Endothelial cell (in vitro differentiated cells): ENCODE measurements at regions not wholly inside any gene's neighbourhood (a gene's known extent, or its start where the extent isn't known, plus 50 kb on each side); places are given as distances from the start of the nearest gene placed in this dataset.
"Not testable (repeated sequence)": the region's sequence is repeated elsewhere in the genome, so short reads cannot be mapped to it uniquely, and the experiment has no call there.

ENCODE experiments used
- DNase-seq: peaks from one replicate; pipeline ENCODE4 v3.0.0; 2021; ENCODE audit warnings: low spot score
- H3K27ac Mint-ChIP-seq: one replicate; pipeline ENCODE4 v1.8.0; 2021; ENCODE audit warnings: mixed read lengths, inconsistent platforms; ENCODE audit not compliant: unreplicated experiment
- H3K27me3 Mint-ChIP-seq: one replicate; pipeline ENCODE4 v1.8.0; 2021; ENCODE audit warnings: mild to moderate bottlenecking, moderate library complexity, mixed read lengths, inconsistent platforms; ENCODE audit not compliant: unreplicated experiment
- H3K36me3 Mint-ChIP-seq: one replicate; pipeline ENCODE4 v1.8.0; 2021; ENCODE audit warnings: mild to moderate bottlenecking, low read depth, mixed read lengths, inconsistent platforms; ENCODE audit not compliant: unreplicated experiment
- H3K4me1 Mint-ChIP-seq: one replicate; pipeline ENCODE4 v1.8.0; 2021; ENCODE audit warnings: mild to moderate bottlenecking, mixed read lengths, inconsistent platforms; ENCODE audit not compliant: unreplicated experiment
- H3K4me3 Mint-ChIP-seq: one replicate; pipeline ENCODE4 v1.8.0; 2021; ENCODE audit warnings: mild to moderate bottlenecking, mixed read lengths, inconsistent platforms; ENCODE audit not compliant: unreplicated experiment
- H3K9me3 Mint-ChIP-seq: one replicate; pipeline ENCODE4 v1.8.0; 2021; ENCODE audit warnings: mixed read lengths, inconsistent platforms; ENCODE audit not compliant: unreplicated experiment
- TF ChIP-seq, protein P1 (sequence below): fragments of 200-600 bp; sonication (generic); IDR thresholded peaks from one replicate; pipeline ENCODE4 v1.5.0; 2021; ENCODE audit warnings: antibody characterized with exemption; ENCODE audit not compliant: unreplicated experiment

DNA sequence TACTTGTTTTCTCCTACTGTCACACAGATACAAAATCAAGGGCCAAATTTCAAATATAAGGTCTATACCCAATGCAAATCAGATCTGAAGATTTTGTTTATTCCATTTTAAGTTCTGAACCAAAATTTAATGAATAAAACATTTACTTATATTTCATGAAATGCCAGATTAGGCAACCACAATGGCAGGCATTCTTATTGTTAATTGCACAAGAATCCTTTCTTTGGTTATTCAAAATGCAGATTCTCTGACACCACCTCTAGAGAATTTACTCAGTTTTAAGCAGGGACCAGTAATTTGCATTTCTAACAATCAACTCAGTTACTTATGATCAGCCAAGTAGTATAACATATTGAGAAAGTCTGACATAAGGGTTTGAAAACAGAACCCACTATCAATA is 972.4 kb upstream of the ACO1 start:
- no peak for DNase-seq
- Mint-ChIP-seq H3K27ac (no peak overlapping the region), H3K27me3 (peaks cover 2% of the 10 kb centered on the region), H3K4me1 (no peaks in the 10 kb centered on the region), H3K9me3 (no peaks in the 10 kb centered on the region), H3K4me3 (no peak overlapping the region), H3K36me3 (no peaks in the 10 kb centered on the region)
- TF ChIP-seq, protein P1, sequence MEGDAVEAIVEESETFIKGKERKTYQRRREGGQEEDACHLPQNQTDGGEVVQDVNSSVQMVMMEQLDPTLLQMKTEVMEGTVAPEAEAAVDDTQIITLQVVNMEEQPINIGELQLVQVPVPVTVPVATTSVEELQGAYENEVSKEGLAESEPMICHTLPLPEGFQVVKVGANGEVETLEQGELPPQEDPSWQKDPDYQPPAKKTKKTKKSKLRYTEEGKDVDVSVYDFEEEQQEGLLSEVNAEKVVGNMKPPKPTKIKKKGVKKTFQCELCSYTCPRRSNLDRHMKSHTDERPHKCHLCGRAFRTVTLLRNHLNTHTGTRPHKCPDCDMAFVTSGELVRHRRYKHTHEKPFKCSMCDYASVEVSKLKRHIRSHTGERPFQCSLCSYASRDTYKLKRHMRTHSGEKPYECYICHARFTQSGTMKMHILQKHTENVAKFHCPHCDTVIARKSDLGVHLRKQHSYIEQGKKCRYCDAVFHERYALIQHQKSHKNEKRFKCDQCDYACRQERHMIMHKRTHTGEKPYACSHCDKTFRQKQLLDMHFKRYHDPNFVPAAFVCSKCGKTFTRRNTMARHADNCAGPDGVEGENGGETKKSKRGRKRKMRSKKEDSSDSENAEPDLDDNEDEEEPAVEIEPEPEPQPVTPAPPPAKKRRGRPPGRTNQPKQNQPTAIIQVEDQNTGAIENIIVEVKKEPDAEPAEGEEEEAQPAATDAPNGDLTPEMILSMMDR = no peak

DNA sequence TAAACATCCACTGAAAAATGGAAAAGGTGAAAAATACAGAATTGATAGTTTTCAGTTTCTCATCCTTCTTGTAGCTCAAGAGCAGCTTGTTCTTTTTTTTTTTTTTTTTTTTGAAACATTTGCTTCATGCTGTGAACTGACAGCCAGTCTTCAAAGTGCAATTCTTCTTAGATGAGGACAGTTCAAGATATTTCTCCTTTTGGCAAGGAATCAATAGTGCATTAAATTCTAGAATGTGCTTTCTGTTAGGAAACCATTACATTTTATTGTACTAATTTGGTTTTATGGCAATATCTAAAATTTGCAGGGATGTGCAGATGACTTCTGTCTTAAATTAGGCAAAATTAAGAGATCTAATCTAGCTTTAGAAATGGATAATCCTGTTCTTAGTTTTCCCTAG is 969.3 kb upstream of the ACO1 start:
- TF ChIP-seq, protein P1 = no peak
- DNase-seq = no peak
- peaks cover 2% of the 10 kb centered on the region for H3K27me3 Mint-ChIP-seq
- no peaks in the 10 kb centered on the region for H3K9me3 Mint-ChIP-seq
- peaks cover 5% of the 10 kb centered on the region for H3K4me1 Mint-ChIP-seq
- no peak overlapping the region for H3K4me3 Mint-ChIP-seq
- H3K36me3 Mint-ChIP-seq = peaks cover 9% of the 10 kb centered on the region
- no peak overlapping the region for H3K27ac Mint-ChIP-seq

DNA sequence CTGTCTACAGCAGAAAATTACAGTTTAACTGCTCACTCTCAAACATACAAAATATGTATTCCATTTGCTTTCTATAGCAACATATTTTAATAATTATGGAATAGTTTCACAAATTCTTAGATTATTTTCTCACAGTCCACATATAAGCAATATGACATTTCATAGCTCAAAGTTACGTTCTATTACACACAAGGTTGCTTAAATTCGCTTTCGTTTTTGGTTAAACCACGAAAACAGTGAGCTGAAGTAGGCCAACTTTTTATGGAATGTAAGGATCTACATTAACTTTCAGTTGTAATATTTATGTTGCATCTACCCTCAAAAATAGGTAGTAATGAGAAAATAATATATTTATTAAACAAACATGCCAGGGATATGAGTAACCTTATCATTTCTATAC is 966.0 kb upstream of the ACO1 start:
- Mint-ChIP-seq H3K4me3 (no peak overlapping the region), H3K9me3 (no peaks in the 10 kb centered on the region)

DNA sequence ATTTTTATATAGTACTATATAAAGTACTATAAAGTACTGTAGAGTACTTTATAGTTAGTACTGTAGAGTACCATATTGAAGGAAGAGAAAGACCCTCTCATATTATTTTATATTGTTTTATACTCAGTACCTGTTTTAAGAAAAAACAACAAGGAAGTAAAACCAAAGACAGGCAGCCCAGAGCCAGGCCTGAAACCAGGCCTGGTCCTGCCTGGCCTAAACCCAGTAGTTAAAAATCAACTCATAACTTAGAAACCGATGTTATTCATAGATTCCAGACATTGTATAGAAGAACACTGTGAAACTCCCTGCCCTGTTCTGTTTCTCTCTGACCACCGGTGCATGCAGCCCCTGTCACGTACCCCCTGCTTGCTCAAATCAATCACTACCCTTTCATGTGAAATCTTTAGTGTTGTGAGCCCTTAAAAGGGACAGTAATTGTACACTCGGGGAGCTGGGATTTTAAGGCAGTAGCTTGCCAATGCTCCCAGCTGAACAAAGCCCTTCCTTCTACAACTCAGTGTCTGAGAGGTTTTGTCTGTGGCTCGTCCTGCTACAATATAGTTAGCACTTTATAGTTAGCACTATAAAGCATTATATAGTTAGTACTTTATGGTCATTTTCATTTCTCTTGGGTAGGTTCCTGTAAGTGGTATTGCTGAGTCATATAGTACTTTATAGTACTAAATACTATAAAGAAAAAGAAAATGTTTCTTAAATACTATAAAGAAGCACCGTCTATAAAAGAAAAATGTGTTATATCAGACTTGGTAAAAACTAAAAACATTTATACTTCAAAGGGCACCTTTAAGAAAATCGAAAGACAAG is 940.6 kb upstream of the ACO1 start:
- H3K36me3 Mint-ChIP-seq, H3K27ac Mint-ChIP-seq, H3K4me3 Mint-ChIP-seq, DNase-seq, H3K27me3 Mint-ChIP-seq, H3K9me3 Mint-ChIP-seq, H3K4me1 Mint-ChIP-seq: not testable (repeated sequence)

More for the DNA sequence above, 966.0 kb upstream of the ACO1 start:
- H3K36me3 Mint-ChIP-seq = peaks cover 9% of the 10 kb centered on the region
- no peak for DNase-seq
- peaks cover 2% of the 10 kb centered on the region for H3K27me3 Mint-ChIP-seq
- TF ChIP-seq, protein P1 = no peak
- no peak overlapping the region for H3K27ac Mint-ChIP-seq
- H3K4me1 Mint-ChIP-seq = peaks cover 5% of the 10 kb centered on the region

DNA sequence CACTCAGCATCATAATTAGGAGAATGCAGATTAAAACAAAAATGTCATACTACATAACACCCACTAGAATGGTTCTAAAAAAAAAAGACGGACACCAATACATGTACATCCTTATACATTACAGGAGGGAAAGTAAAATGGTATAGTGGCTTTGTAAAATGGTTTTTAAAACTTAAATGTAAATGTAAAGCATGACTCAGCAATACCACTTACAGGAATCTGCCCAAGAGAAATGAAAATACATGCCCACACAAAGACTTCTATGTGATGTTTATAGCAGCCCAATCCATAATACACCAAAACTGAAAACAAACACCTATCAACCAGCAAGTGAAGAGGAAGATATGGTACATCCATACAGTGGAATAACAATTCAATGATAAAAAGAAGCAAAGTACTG is 939.1 kb upstream of the ACO1 start:
- Mint-ChIP-seq H3K9me3 (no peaks in the 10 kb centered on the region), H3K4me1 (peaks cover 2% of the 10 kb centered on the region), H3K27ac (no peak overlapping the region), H3K27me3 (no peaks in the 10 kb centered on the region), H3K36me3 (no peaks in the 10 kb centered on the region), H3K4me3 (no peak overlapping the region)
- TF ChIP-seq, protein P1 = no peak
- no peak for DNase-seq
